ENCODE measurements at regions not wholly inside any gene's neighbourhood (a gene's known extent, or its start where the extent isn't known, plus 50 kb on each side); places are given as distances from the start of the nearest gene placed in this dataset.

DNA sequence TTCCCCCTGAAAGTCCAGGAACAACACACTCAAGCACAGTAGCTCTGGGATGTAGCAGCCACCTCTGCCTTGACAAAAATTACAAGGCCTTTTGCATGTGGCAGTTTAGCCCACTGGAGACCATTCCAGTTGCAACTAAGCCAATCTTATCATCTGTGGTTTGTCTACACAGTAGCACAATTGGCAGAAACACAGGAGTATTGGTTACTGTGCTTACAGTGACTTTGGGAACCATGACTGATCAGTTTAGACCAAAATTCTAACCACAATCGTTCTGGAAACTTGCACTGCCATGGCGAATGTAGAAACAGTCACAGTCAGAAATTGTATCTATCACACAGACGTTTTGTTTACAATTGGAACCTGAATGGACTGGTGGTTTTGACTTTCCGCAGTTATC lies 403.7 kb upstream of the MEIS1 start:
- H3K4me1 Mint-ChIP-seq: no peaks in the 10 kb centered on the region
- no peak overlapping the region for H3K4me3 Mint-ChIP-seq
- H3K9me3 Mint-ChIP-seq: peaks cover 7% of the 10 kb centered on the region
- no peak overlapping the region for H3K27ac Mint-ChIP-seq
- ATAC-seq (no peak), DNase-seq (ENCODE audit: low spot score in 2 of 2) (no peak)
- H3K36me3 Mint-ChIP-seq: no peaks in the 10 kb centered on the region

DNA sequence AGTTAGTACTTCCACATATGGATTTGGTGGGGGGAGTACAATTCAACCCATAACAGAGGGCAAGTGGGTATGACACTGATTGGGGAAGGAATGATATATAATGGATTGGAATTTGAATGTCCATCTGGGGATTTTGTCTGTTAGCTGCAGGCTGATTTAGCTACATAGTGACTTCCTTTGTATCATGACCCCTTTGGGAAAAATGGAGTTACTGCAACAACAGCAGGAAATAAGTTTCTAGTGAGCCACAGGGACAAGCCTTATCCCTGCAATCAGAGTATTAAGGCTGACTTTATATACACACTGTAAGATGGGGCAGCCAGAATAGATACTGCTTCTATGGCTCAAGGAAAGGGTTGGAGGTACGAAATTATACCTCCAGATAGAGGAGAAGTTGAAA lies 404.4 kb upstream of the MEIS1 start:
- Mint-ChIP-seq H3K36me3 (no peaks in the 10 kb centered on the region), H3K4me1 (no peaks in the 10 kb centered on the region), H3K27ac (no peak overlapping the region), H3K9me3 (peaks cover 7% of the 10 kb centered on the region), H3K4me3 (no peak overlapping the region)
- DNase-seq (ENCODE audit: low spot score in 2 of 2) (no peak), ATAC-seq (no peak)

DNA sequence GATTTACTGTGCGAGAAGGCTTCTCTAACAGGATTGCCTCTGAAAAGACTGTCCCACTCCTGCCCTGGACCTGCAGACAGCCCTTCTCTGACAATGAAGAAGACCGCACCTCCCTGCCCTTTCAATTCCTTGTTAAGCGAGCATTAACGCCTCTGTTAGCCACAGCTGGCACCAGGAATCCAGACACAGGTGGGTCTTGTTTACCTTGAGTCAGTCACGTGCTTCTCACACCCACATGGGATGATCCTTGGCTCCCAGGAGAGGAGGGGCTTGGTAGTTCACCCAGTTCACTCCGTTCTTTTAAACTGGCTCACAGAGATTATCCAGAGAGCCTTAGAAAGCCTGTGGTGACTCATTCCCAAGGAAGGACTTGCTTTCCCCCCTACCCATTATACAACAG lies 410.5 kb upstream of the MEIS1 start:
- Mint-ChIP-seq H3K27ac (no peak overlapping the region), H3K4me1 (no peaks in the 10 kb centered on the region), H3K4me3 (no peak overlapping the region), H3K36me3 (no peaks in the 10 kb centered on the region), H3K9me3 (peaks cover 7% of the 10 kb centered on the region)
- DNase-seq (ENCODE audit: low spot score in 2 of 2) (no peak), ATAC-seq (no peak)

DNA sequence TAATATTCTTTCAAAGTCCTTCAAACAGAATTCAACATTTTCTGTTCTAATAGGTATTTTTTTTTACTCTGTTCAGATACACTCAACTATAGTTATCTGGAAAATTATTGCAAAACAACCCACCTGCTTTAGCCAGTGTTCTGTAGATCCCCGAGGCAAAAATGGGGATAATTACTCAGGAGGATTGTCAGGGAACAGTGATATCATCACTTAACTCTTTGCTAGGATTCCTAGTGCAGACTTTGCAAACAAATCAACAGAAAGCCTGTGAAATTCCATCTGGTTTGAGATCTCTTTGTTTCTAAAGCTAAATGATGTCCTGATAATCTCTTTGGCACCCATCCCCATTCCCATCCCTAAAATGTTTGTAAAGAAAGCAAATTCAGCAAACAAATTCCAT lies 413.6 kb upstream of the MEIS1 start:
- H3K27ac Mint-ChIP-seq: no peak overlapping the region
- DNase-seq (ENCODE audit: low spot score in 2 of 2) (no peak), ATAC-seq (no peak)
- H3K4me1 Mint-ChIP-seq: no peaks in the 10 kb centered on the region
- peaks cover 3% of the 10 kb centered on the region for H3K9me3 Mint-ChIP-seq
- H3K4me3 Mint-ChIP-seq: no peak overlapping the region
- no peaks in the 10 kb centered on the region for H3K36me3 Mint-ChIP-seq

DNA sequence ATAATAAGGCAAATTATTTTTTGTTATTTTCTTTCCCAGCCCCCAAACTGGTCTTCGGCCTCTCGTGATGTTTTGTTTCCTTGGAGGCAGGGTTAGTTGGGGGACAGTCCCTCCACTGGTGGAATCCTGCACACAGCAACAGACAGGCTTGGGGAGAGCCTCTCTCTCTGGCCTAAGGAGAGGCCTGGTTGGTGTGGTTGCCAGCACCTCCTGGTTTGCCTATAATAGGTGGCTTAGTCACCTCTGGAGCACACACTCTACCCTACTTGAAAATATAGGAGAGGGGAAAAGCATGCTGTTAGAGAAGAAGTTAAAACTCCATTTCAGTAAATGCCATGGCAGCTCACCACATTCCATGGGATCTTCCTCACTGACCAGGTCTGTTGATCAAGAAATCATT lies 417.2 kb upstream of the MEIS1 start:
- ATAC-seq (no peak), DNase-seq (ENCODE audit: low spot score in 2 of 2) (no peak)
- H3K36me3 Mint-ChIP-seq: no peaks in the 10 kb centered on the region
- peaks cover 9% of the 10 kb centered on the region for H3K9me3 Mint-ChIP-seq
- H3K4me3 Mint-ChIP-seq: no peak overlapping the region
- H3K27ac Mint-ChIP-seq: no peak overlapping the region
- no peaks in the 10 kb centered on the region for H3K4me1 Mint-ChIP-seq

DNA sequence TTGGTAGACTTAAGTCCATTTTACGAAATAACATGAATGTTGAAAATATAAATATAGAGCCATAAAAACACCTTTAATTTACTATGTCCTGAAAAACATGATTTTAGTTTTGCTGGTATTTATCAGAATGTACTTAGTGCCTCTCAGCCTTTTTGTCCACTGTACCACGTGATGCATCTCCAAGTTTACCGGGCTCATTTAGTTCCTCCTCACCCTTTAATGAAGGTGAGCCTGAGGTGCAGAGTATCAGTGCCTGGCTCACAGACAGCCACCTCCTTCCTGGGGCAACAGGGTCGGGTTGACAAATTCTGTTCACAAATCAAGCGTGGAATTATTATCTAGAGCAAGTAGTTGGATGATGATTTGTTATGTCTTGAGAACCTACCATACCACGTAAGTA lies 420.5 kb upstream of the MEIS1 start:
- ATAC-seq (no peak), DNase-seq (ENCODE audit: low spot score in 2 of 2) (no peak)
- Mint-ChIP-seq H3K4me3 (no peak overlapping the region), H3K4me1 (no peaks in the 10 kb centered on the region), H3K36me3 (no peaks in the 10 kb centered on the region), H3K9me3 (peaks cover 9% of the 10 kb centered on the region), H3K27ac (no peak overlapping the region)

DNA sequence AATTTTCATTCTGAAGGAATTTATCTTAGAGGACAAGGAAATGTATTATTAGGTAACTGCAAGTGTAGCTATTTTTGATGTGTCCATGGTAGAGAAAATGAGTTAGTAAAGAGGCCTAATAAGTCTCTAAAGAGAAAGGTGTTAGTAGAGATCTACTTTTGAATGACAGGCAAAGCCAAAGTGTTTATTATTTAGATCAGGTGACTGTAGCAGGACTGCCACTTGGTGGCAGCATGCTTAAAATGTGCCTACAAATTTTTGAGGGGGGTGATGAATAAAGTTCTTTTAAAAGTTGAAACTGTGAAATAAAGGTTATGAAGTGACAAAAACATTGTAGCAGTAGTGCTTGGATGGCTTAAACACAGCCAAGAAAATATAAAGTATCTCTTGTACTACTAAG lies 421.5 kb upstream of the MEIS1 start:
- DNase-seq (ENCODE audit: low spot score in 2 of 2) (no peak), ATAC-seq (no peak)
- Mint-ChIP-seq H3K4me3 (no peak overlapping the region), H3K36me3 (no peaks in the 10 kb centered on the region), H3K4me1 (no peaks in the 10 kb centered on the region), H3K27ac (no peak overlapping the region), H3K9me3 (peaks cover 9% of the 10 kb centered on the region)

DNA sequence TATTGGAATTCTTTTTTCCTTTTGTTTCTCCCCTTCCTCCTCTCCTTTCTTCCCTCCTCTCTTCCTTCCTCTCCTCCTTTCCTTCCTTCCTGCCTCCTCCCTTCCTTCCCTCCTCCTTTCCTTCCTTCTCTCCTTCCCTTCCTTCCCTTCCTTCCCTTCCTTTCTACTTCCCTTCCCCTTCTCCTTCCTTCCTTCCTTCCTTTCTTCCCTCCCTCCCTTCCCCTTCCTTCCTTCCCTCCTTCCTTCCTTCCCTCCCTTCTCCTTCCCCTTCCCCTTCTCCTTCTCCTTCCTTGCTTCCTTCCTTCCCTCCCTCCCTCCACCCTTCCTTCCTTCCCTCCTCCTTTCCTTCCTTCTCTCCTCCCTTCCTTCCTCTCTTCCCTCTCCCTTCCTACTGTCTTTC lies 431.0 kb upstream of the MEIS1 start:
- ATAC-seq: no peak
- Mint-ChIP-seq H3K36me3 (no peaks in the 10 kb centered on the region), H3K27ac (no peak overlapping the region), H3K9me3 (peaks cover 17% of the 10 kb centered on the region), H3K4me3 (no peak overlapping the region), H3K4me1 (no peaks in the 10 kb centered on the region)
- DNase-seq (ENCODE audit: low spot score in 2 of 2): no peak

DNA sequence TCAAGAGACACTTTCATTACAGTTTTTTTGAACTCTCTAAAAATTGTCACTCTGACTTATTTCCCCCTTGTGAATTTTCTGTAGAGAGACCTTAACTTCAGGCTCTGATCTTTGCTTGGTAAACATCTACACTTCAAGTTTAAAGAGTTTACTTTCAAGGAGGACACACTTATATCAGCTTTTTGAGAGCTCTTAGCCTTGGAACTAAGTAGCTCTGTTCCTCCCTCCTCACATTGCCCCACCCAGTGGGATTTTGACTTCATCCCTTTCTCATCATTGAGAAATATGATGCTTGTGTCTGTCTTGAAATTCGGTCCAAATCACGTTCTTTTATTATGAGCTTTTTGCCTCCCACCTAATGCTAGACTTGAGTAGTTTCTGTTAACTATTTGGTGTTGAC lies 433.4 kb upstream of the MEIS1 start:
- H3K36me3 Mint-ChIP-seq: no peaks in the 10 kb centered on the region
- H3K4me3 Mint-ChIP-seq: no peak overlapping the region
- H3K4me1 Mint-ChIP-seq: no peaks in the 10 kb centered on the region
- no peak overlapping the region for H3K27ac Mint-ChIP-seq
- ATAC-seq (no peak), DNase-seq (ENCODE audit: low spot score in 2 of 2) (no peak)
- H3K9me3 Mint-ChIP-seq: peaks cover 15% of the 10 kb centered on the region

DNA sequence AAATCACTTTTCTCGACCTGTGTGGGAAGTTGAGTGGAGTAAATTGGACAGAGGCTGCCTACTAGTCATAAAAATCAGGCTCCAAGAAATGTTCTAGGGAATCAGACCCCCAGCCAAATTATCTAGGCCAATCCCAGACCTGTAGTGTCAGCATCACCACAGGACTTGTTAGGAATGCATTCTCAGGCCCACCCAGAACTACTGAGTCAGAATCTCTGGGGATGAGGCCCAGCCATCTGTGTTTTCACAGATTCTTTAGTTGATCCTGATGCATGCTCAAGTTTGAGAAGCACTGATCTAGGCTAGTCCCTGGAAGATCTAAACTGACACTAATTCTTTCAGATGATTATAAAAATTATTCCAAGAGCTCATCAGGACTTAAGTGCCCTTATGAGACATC lies 434.0 kb upstream of the MEIS1 start:
- no peak overlapping the region for H3K4me3 Mint-ChIP-seq
- no peak overlapping the region for H3K27ac Mint-ChIP-seq
- H3K36me3 Mint-ChIP-seq: no peaks in the 10 kb centered on the region
- ATAC-seq: no peak
- H3K4me1 Mint-ChIP-seq: no peaks in the 10 kb centered on the region
- peaks cover 15% of the 10 kb centered on the region for H3K9me3 Mint-ChIP-seq
- DNase-seq (ENCODE audit: low spot score in 2 of 2): no peak

DNA sequence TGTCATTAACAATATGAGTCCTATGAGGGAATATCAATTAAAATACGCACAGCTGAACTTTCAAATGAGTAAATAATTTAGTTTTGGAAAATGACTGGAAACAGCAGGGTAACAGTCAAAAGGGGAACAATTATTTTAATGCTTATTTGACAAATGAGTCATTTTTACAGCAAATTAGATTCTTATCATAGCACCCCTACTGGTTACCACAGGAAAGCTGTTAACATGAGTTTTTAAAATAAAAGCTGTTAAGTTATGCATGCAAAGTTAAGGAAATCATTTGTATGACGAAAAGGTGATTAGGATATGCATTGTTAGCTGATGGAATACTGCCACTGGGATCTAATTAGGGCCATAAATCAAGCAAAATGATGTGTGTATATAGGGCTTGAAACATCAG lies 435.1 kb upstream of the MEIS1 start:
- no peak overlapping the region for H3K4me3 Mint-ChIP-seq
- ATAC-seq (no peak), DNase-seq (ENCODE audit: low spot score in 2 of 2) (no peak)
- peaks cover 15% of the 10 kb centered on the region for H3K9me3 Mint-ChIP-seq
- no peaks in the 10 kb centered on the region for H3K4me1 Mint-ChIP-seq
- H3K27ac Mint-ChIP-seq: no peak overlapping the region
- no peaks in the 10 kb centered on the region for H3K36me3 Mint-ChIP-seq

DNA sequence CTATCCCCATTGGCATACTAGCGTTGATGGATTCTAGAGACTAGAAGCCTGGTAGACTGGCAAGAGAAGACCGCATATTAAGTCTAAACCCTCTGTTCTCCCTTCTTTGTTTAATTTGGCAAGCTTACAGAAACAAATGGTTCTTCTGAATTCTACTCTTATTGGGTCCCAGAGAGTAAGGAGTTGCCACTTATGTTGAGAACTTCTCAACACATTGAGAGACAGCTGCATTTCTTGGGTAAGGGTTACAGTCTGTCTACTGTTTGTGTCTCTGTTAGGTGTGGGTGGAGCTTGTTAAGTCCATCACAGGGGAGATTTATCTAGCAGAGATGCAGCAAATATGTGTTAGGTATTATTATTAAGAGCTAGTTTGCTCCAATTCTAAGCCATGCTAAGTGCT lies 435.8 kb upstream of the MEIS1 start:
- ATAC-seq (no peak), DNase-seq (ENCODE audit: low spot score in 2 of 2) (no peak)
- Mint-ChIP-seq H3K27ac (no peak overlapping the region), H3K4me3 (no peak overlapping the region), H3K9me3 (peaks cover 12% of the 10 kb centered on the region), H3K4me1 (no peaks in the 10 kb centered on the region), H3K36me3 (no peaks in the 10 kb centered on the region)

DNA sequence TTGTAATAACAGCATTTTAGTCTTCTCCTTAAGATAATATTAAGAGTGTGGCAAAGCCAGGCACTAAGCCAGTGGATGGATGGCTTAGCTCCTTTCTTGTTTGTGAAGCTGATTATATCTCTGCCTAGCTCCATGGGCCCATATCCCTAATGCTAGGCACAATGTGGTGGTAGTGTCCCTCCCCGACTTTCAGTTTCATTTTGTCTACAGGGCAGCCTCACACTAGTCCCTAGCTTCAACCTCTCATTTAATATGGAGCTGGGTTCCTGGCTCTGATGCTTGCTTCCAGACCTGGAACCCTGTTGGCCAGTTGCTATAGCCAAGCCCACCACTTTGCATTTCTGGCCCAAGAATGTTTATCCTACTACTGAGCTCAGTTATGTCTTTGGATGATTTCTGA lies 437.0 kb upstream of the MEIS1 start:
- no peak overlapping the region for H3K4me3 Mint-ChIP-seq
- no peaks in the 10 kb centered on the region for H3K4me1 Mint-ChIP-seq
- DNase-seq (ENCODE audit: low spot score in 2 of 2) (no peak), ATAC-seq (no peak)
- H3K27ac Mint-ChIP-seq: no peak overlapping the region
- H3K9me3 Mint-ChIP-seq: peaks cover 8% of the 10 kb centered on the region
- H3K36me3 Mint-ChIP-seq: no peaks in the 10 kb centered on the region

DNA sequence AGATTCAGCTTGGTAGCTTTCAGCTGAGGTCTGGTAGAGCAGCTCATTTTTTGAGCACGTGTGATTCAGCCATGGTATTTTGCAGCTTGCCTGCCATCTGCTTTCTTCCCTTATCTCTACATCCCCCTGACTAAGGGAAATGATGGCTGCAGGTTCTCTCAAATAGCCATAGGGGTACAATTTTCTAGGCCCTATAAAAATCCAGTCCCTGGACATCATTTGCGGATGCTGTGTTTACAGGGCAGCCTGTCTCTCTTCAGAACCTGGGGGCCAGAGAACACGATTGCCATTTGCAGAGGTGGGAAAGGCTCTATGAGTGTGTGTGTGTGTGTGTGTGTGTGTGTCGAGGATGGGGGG lies 442.7 kb upstream of the MEIS1 start:
- Mint-ChIP-seq H3K4me3 (no peak overlapping the region), H3K27ac (no peak overlapping the region), H3K36me3 (no peaks in the 10 kb centered on the region), H3K9me3 (peaks cover 5% of the 10 kb centered on the region), H3K4me1 (no peaks in the 10 kb centered on the region)
- ATAC-seq (no peak), DNase-seq (ENCODE audit: low spot score in 2 of 2) (no peak)

DNA sequence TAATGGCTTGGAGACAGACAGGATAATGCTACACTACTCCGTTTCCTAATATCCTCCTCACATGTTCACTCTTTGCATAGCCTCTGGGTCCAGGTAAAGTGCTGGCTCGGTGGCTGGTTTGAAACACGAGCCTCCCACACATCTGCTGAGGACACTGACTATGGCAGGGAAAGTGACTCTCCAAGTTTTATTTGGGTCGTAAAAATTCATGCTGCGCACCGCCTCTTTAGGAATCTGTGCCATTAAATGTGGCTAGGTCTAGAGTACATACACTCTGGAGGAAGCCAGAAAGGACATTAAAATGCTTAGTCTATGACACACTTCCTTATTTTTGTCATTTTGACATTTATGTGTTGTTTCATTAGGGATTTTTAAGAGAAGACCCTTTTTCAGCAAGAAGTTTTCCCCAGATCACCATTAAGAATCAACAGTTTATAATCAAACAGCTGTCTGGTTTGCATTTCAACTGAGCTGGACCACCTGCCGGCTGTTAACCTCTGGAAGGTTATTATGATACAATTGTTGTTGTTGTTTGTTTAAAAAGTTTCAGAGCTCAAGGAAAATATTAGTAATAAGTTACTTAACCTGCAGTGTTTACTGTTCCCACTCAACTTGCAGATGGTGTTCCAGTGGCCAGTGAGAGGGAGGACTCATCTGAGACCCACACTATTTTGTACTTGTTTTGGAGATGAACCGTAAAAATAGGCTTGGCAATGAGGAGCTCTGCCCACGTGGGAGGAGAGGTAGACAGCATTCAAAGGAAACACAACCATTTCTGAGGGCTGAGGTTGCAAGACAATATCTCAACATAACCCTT lies 443.3 kb upstream of the MEIS1 start:
- no peaks in the 10 kb centered on the region for H3K36me3 Mint-ChIP-seq
- ATAC-seq: no peak
- no peak overlapping the region for H3K4me3 Mint-ChIP-seq
- no peaks in the 10 kb centered on the region for H3K4me1 Mint-ChIP-seq
- H3K9me3 Mint-ChIP-seq: peaks cover 5% of the 10 kb centered on the region
- no peak overlapping the region for H3K27ac Mint-ChIP-seq
- no peak for DNase-seq (ENCODE audit: low spot score in 2 of 2)

DNA sequence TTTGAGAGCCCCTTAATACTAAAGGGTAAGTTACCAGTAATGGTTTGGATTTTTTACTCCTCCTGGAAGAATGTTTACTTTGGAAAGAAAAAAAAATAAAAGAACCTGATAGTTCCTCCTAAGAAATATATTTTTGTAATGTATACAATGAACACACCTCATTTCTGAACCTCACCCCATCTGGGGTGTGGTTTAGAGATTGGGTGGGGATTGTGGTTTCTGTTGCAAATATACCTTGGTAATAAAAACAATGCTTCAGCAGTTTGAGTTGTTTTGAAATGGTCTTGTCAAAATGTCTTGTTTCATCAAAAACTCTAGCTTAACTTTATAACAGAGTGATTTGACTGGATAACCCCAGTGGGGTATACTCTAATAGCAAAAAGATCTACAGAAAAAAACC lies 448.9 kb upstream of the MEIS1 start:
- ATAC-seq (no peak), DNase-seq (ENCODE audit: low spot score in 2 of 2) (no peak)
- Mint-ChIP-seq H3K36me3 (no peaks in the 10 kb centered on the region), H3K27ac (no peak overlapping the region), H3K9me3 (peaks cover 17% of the 10 kb centered on the region), H3K4me1 (no peaks in the 10 kb centered on the region), H3K4me3 (no peak overlapping the region)

DNA sequence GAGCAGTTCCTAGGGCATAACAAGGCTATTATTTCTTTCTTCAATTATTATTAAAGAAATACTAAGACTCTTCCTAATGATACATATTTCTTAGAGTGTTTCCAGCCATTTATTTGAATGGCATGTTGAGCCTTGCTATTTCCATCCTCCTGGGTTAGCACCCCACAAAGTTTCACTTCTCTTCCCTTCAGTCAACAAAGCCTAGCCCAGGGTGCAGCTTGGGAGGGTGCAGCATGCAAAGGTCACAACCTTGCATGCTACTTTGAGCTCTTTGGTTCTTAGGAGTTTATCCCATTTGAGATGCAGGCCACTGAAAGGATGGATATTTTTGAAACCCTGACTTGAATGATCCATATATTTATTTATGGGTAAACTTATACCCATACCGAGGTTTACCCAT lies 454.4 kb upstream of the MEIS1 start:
- Mint-ChIP-seq H3K4me1 (no peaks in the 10 kb centered on the region), H3K36me3 (no peaks in the 10 kb centered on the region), H3K9me3 (peaks cover 14% of the 10 kb centered on the region), H3K27ac (no peak overlapping the region), H3K4me3 (no peak overlapping the region)
- DNase-seq (ENCODE audit: low spot score in 2 of 2): no peak
- no peak for ATAC-seq

Measured in stimulated activated effector memory CD8-positive, alpha-beta T cell treated with anti-CD3 and anti-CD28 coated beads, Interleukin-12 subunit alpha, Interleukin-12 subunit beta, amount 100 ng/mL, for 72 hours (primary cell).